ENCODE measurements at regions not wholly inside any gene's neighbourhood (a gene's known extent, or its start where the extent isn't known, plus 50 kb on each side); places are given as distances from the start of the nearest gene placed in this dataset.
"Not testable (repeated sequence)": the region's sequence is repeated elsewhere in the genome, so short reads cannot be mapped to it uniquely, and the experiment has no call there.

- DNase-seq: no peak
Observed at GRCh38 chr4:124070688-124071484, 641.6 kb downstream of the ANKRD50 start.

GRCh38 chr4:124075276-124075675, 637.3 kb downstream of the ANKRD50 start:
- not testable (repeated sequence) for DNase-seq

- no peak for DNase-seq
Observed at GRCh38 chr4:124079174-124079780, 633.3 kb downstream of the ANKRD50 start.

- no peak for DNase-seq
Observed at GRCh38 chr4:124083711-124084110, 628.8 kb downstream of the ANKRD50 start.

- DNase-seq: no peak
Observed at GRCh38 chr4:124085561-124086180, 626.9 kb downstream of the ANKRD50 start.

- DNase-seq: no peak
Observed at GRCh38 chr4:124090021-124090420, 622.5 kb downstream of the ANKRD50 start.

GRCh38 chr4:124092101-124092500, 620.4 kb downstream of the ANKRD50 start:
- no peak for DNase-seq

GRCh38 chr4:124092541-124092984, 620.0 kb downstream of the ANKRD50 start:
- DNase-seq: no peak

GRCh38 chr4:124095621-124096020, 616.9 kb downstream of the ANKRD50 start:
- no peak for DNase-seq

- no peak for DNase-seq
Observed at GRCh38 chr4:124096290-124096689, 616.2 kb downstream of the ANKRD50 start.

- no peak for DNase-seq
Observed at GRCh38 chr4:124097447-124097846, 615.1 kb downstream of the ANKRD50 start.

- DNase-seq: no peak
Observed at GRCh38 chr4:124104101-124104500, 608.4 kb downstream of the ANKRD50 start.

- DNase-seq: no peak
Observed at GRCh38 chr4:124104628-124105027, 607.9 kb downstream of the ANKRD50 start.

- DNase-seq: no peak
Observed at GRCh38 chr4:124105212-124105611, 607.3 kb downstream of the ANKRD50 start.

- DNase-seq: no peak
Observed at GRCh38 chr4:124111411-124111810, 601.1 kb downstream of the ANKRD50 start.

GRCh38 chr4:124111922-124112321, 600.6 kb downstream of the ANKRD50 start:
- peak; percentile 88 for DNase-seq

- no peak for DNase-seq
Observed at GRCh38 chr4:124118061-124118460, 594.5 kb downstream of the ANKRD50 start.

- DNase-seq: no peak
Observed at GRCh38 chr4:124121461-124121971, 591.0 kb downstream of the ANKRD50 start.

- DNase-seq: no peak
Observed at GRCh38 chr4:124123181-124123580, 589.4 kb downstream of the ANKRD50 start.

- DNase-seq: no peak
Observed at GRCh38 chr4:124123721-124124120, 588.8 kb downstream of the ANKRD50 start.

GRCh38 chr4:124131324-124131723, 581.2 kb downstream of the ANKRD50 start:
- DNase-seq: not testable (repeated sequence)

GRCh38 chr4:124132161-124132560, 580.4 kb downstream of the ANKRD50 start:
- DNase-seq: no peak

- no peak for DNase-seq
Observed at GRCh38 chr4:124133753-124134152, 578.8 kb downstream of the ANKRD50 start.

GRCh38 chr4:124135409-124135813, 577.1 kb downstream of the ANKRD50 start:
- peak; percentile 42 for DNase-seq
